Chondrocyte (in vitro differentiated cells): ENCODE measurements at regions not wholly inside any gene's neighbourhood (a gene's known extent, or its start where the extent isn't known, plus 50 kb on each side); places are given as distances from the start of the nearest gene placed in this dataset.

Source experiments
- DNase-seq: peaks from one replicate; pipeline ENCODE4 v3.0.0; 2021; ENCODE audit warnings: mixed read lengths, low spot score
- H3K27ac Mint-ChIP-seq: one replicate; pipeline ENCODE4 v1.8.0; 2021; ENCODE audit warnings: mild to moderate bottlenecking, moderate library complexity, mixed read lengths; ENCODE audit not compliant: unreplicated experiment
- H3K27me3 Mint-ChIP-seq: 2 replicates; pipeline ENCODE4 v1.8.0; 2021; ENCODE audit warnings: low read depth, mixed read lengths
- H3K36me3 Mint-ChIP-seq: 2 replicates; pipeline ENCODE4 v1.8.0; 2021; ENCODE audit warnings: low read depth, mixed read lengths
- H3K4me1 Mint-ChIP-seq: 2 replicates; pipeline ENCODE4 v1.8.0; 2021; ENCODE audit warnings: low read depth, mild to moderate bottlenecking, mixed read lengths
- H3K4me3 Mint-ChIP-seq: one replicate; pipeline ENCODE4 v1.8.0; 2021; ENCODE audit warnings: mild to moderate bottlenecking, moderate library complexity, mixed read lengths; ENCODE audit not compliant: unreplicated experiment
- H3K9me3 Mint-ChIP-seq: 2 replicates; pipeline ENCODE4 v1.8.0; 2021; ENCODE audit warnings: low read depth, mixed read lengths
- CTCF ChIP-seq: fragments of 200-600 bp; sonication (generic); IDR thresholded peaks from 2 replicates; pipeline ENCODE4 v1.5.0; 2021; ENCODE audit warnings: antibody characterized with exemption, mild to moderate bottlenecking, moderate library complexity

GRCh38 chr7:128158370-128158769, 82.7 kb upstream of the LEP start:
- Mint-ChIP-seq H3K4me1 (no peaks in the 10 kb centered on the region), H3K36me3 (peaks cover 2% of the 10 kb centered on the region), H3K4me3 (no peak overlapping the region), H3K27me3 (peaks cover 75% of the 10 kb centered on the region), H3K27ac (no peak overlapping the region), H3K9me3 (no peaks in the 10 kb centered on the region)
- TF ChIP-seq CTCF = no peak
- DNase-seq = no peak

- no peak for DNase-seq
- Mint-ChIP-seq H3K27ac (peak overlapping the region; percentile 5), H3K9me3 (no peaks in the 10 kb centered on the region), H3K36me3 (peaks cover 2% of the 10 kb centered on the region), H3K4me1 (no peaks in the 10 kb centered on the region), H3K27me3 (peaks cover 64% of the 10 kb centered on the region), H3K4me3 (no peak overlapping the region)
- TF ChIP-seq CTCF = no peak
These were observed 80.8 kb upstream of the LEP start for GRCh38 chr7:128160296-128160695.

- DNase-seq = no peak
- no peak for TF ChIP-seq CTCF
- Mint-ChIP-seq H3K4me3 (no peak overlapping the region), H3K27ac (no peak overlapping the region), H3K9me3 (no peaks in the 10 kb centered on the region), H3K27me3 (peaks cover 66% of the 10 kb centered on the region), H3K36me3 (peaks cover 2% of the 10 kb centered on the region), H3K4me1 (peaks cover 1% of the 10 kb centered on the region)
These were observed 79.5 kb upstream of the LEP start for GRCh38 chr7:128161466-128162125.

GRCh38 chr7:128162666-128163065, 78.4 kb upstream of the LEP start:
- Mint-ChIP-seq H3K4me1 (peaks cover 7% of the 10 kb centered on the region), H3K9me3 (no peaks in the 10 kb centered on the region), H3K27ac (no peak overlapping the region), H3K36me3 (peaks cover 2% of the 10 kb centered on the region), H3K27me3 (peaks cover 60% of the 10 kb centered on the region), H3K4me3 (no peak overlapping the region)
- no peak for DNase-seq
- no peak for TF ChIP-seq CTCF

- DNase-seq = no peak
- Mint-ChIP-seq H3K27me3 (peaks cover 58% of the 10 kb centered on the region), H3K36me3 (peaks cover under 1% of the 10 kb centered on the region), H3K4me1 (peaks cover 8% of the 10 kb centered on the region), H3K9me3 (no peaks in the 10 kb centered on the region), H3K4me3 (no peak overlapping the region), H3K27ac (no peak overlapping the region)
- TF ChIP-seq CTCF = no peak
These were observed 77.6 kb upstream of the LEP start for GRCh38 chr7:128163473-128163872.
